ENCODE measurements at regions not wholly inside any gene's neighbourhood (a gene's known extent, or its start where the extent isn't known, plus 50 kb on each side); places are given as distances from the start of the nearest gene placed in this dataset.

DNA sequence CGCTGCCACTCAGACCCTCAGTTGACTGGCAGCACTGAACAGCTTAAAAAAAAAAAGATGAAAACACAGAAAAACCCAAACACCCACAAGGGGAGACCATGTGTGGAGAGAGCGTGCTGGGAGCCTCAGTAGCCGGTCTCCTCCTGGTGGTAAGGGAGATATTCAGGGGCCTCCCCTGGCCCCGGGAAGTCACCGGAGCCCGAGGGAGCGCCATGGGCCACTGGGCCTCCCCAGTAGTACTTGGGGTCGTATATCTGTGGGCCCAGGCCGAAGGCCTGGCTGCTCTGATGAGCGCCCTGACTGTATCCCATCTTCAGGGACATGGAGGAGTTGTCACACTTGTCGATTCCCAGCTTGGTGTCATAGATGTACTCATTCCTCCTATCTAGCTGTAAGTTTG is 145.7 kb upstream of the TEKT4 start:
- TF ChIP-seq CTCF (IDR thresholded peaks at IDR 0.05), result no peak
- TF ChIP-seq POLR2A (IDR thresholded peaks at IDR 0.05), result no peak

All from gastroesophageal sphincter (tissue), 3 donors.